NB4 (cell line): ENCODE measurements at regions not wholly inside any gene's neighbourhood (a gene's known extent, or its start where the extent isn't known, plus 50 kb on each side); places are given as distances from the start of the nearest gene placed in this dataset.

Experiments
- POLR2A ChIP-seq: IDR thresholded peaks from 2 replicates; pipeline ENCODE4 v1.6.1; 2011; ENCODE audit warnings: mild to moderate bottlenecking; ENCODE audit not compliant: insufficient read length; ENCODE audit errors: extremely low read depth
- TF ChIP-seq, protein P1 (sequence below): IDR thresholded peaks from one replicate; pipeline ENCODE4 v1.5.1; 2012; ENCODE audit warnings: low read depth, low read length

DNA sequence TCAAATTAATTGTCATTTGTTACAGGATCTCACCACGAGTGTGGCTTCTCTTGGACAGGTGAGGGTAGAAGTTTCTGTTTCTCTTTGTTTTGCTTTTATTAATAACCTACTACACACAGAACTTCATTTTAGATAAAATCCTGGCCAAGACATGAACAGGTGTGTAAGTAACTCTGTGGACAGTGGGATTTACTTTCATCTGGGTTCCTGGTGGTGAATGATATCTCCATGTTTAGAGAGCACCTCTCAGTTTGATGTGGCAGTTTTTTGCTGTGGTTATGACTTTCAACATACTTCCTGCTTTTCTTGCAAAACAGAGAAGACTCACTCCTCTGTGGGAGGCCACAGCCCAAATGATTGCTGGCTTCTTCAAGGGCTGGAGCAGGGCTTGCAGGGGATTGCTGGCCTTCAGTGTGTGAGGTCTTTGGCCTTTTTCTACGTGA lies 71.1 kb upstream of the XCR1 start:
- peak; percentile 58 for TF ChIP-seq POLR2A
- TF ChIP-seq, protein P1, sequence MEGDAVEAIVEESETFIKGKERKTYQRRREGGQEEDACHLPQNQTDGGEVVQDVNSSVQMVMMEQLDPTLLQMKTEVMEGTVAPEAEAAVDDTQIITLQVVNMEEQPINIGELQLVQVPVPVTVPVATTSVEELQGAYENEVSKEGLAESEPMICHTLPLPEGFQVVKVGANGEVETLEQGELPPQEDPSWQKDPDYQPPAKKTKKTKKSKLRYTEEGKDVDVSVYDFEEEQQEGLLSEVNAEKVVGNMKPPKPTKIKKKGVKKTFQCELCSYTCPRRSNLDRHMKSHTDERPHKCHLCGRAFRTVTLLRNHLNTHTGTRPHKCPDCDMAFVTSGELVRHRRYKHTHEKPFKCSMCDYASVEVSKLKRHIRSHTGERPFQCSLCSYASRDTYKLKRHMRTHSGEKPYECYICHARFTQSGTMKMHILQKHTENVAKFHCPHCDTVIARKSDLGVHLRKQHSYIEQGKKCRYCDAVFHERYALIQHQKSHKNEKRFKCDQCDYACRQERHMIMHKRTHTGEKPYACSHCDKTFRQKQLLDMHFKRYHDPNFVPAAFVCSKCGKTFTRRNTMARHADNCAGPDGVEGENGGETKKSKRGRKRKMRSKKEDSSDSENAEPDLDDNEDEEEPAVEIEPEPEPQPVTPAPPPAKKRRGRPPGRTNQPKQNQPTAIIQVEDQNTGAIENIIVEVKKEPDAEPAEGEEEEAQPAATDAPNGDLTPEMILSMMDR, result no peak
